Loucy (cell line): ENCODE measurements at regions not wholly inside any gene's neighbourhood (a gene's known extent, or its start where the extent isn't known, plus 50 kb on each side); places are given as distances from the start of the nearest gene placed in this dataset.

Source experiments
- H2AFZ ChIP-seq: fragments of 200-600 bp; sonication (generic); 2 replicates; pipeline ENCODE4 v1.6.0; 2016; ENCODE audit warnings: antibody characterized with exemption, mild to moderate bottlenecking, low read length, moderate library complexity
- H3F3A ChIP-seq: fragments of 200-600 bp; 2 replicates; pipeline ENCODE4 v1.6.0; 2016; ENCODE audit warnings: antibody characterized with exemption, low read depth, mild to moderate bottlenecking
- H3K27me3 ChIP-seq: fragments of 200-600 bp; sonication (generic); 2 replicates; pipeline ENCODE4 v1.6.1; 2014; ENCODE audit warnings: low read length, mild to moderate bottlenecking; ENCODE audit not compliant: insufficient read depth, poor library complexity, severe bottlenecking
- H3K36me3 ChIP-seq: fragments of 200-600 bp; sonication (generic); 2 replicates; pipeline ENCODE4 v1.6.1; 2016; ENCODE audit warnings: low read length; ENCODE audit not compliant: insufficient read depth
- H3K4me1 ChIP-seq: fragments of 200-600 bp; sonication (generic); 2 replicates; pipeline ENCODE4 v1.5.1; 2014; ENCODE audit warnings: low read length, mild to moderate bottlenecking; ENCODE audit not compliant: insufficient read depth, poor library complexity, severe bottlenecking
- H3K4me2 ChIP-seq: fragments of 200-600 bp; sonication (generic); 2 replicates; pipeline ENCODE4 v1.6.0; 2014; ENCODE audit warnings: antibody characterized with exemption, low read length, low read depth, mild to moderate bottlenecking; ENCODE audit not compliant: poor library complexity, severe bottlenecking
- H3K4me3 ChIP-seq: fragments of 200-600 bp; sonication (generic); 2 replicates; pipeline ENCODE4 v1.5.1; 2014; ENCODE audit warnings: low read length, mild to moderate bottlenecking, mixed read lengths; ENCODE audit not compliant: poor library complexity, severe bottlenecking
- H3K79me2 ChIP-seq: fragments of 200-600 bp; sonication (generic); 2 replicates; pipeline ENCODE4 v1.6.1; 2014; ENCODE audit warnings: low read length; ENCODE audit not compliant: insufficient read depth
- H3K9ac ChIP-seq: fragments of 200-600 bp; sonication (generic); 2 replicates; pipeline ENCODE4 v1.6.0; 2014; ENCODE audit warnings: mild to moderate bottlenecking, low read depth, low read length, moderate library complexity; ENCODE audit not compliant: poor library complexity, severe bottlenecking
- H3K9me2 ChIP-seq: fragments of 200-600 bp; sonication (generic); replicated peaks from 2 replicates; pipeline ENCODE4 v1.6.1; 2016; ENCODE audit warnings: low read depth, low read length, mixed read lengths
- H3K9me3 ChIP-seq: fragments of 200-600 bp; sonication (generic); 2 replicates; pipeline ENCODE4 v1.6.1; 2014; ENCODE audit warnings: mild to moderate bottlenecking, antibody characterized with exemption, low read length, low read depth; ENCODE audit not compliant: insufficient read depth
- H4K20me1 ChIP-seq: fragments of 200-600 bp; sonication (generic); 2 replicates; pipeline ENCODE4 v1.6.0; 2014; ENCODE audit warnings: antibody characterized with exemption, low read length, mild to moderate bottlenecking; ENCODE audit not compliant: insufficient read depth, poor library complexity, severe bottlenecking
- CTCF ChIP-seq: fragments of 200-600 bp; sonication (generic); conservative IDR thresholded peaks from 2 replicates; pipeline ENCODE4 v1.5.1; 2014; ENCODE audit warnings: mild to moderate bottlenecking, antibody characterized with exemption, low read length
- EZH2phosphoT487 ChIP-seq: fragments of 200-600 bp; IDR thresholded peaks from 2 replicates; pipeline ENCODE4 v1.6.1; 2018; ENCODE audit warnings: antibody characterized with exemption, mild to moderate bottlenecking, moderate library complexity, borderline replicate concordance

DNA sequence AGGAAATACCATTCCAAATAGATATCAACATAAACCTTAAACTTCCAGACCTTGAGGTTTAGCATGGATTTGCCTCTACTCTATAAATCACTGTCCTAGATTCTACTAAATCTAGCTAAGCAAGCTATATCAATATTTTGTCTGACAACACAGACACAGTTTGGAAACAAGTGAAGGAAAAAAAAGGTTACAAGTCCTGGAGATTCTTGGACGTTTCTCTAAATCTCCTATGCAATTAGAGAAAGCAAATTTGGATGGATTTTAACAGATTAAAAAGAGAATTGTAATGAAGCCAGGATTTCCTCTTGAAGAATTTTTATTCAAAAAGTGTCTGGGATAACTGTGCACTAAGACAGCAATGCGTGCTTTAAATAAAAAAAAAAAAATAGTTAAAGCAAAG is 441.1 kb upstream of the DPH6 start:
- Histone ChIP-seq H3K9ac (no peak overlapping the region), H2AFZ (no peak overlapping the region), H4K20me1 (no peaks in the 10 kb centered on the region), H3K27me3 (no peaks in the 10 kb centered on the region), H3F3A (no peaks in the 10 kb centered on the region), H3K9me3 (no peaks in the 10 kb centered on the region), H3K9me2 (no peaks in the 10 kb centered on the region), H3K4me3 (no peak overlapping the region), H3K79me2 (no peaks in the 10 kb centered on the region), H3K36me3 (no peaks in the 10 kb centered on the region), H3K4me2 (no peak overlapping the region), H3K4me1 (no peaks in the 10 kb centered on the region)
- no peak for TF ChIP-seq EZH2phosphoT487
- no peak for TF ChIP-seq CTCF

DNA sequence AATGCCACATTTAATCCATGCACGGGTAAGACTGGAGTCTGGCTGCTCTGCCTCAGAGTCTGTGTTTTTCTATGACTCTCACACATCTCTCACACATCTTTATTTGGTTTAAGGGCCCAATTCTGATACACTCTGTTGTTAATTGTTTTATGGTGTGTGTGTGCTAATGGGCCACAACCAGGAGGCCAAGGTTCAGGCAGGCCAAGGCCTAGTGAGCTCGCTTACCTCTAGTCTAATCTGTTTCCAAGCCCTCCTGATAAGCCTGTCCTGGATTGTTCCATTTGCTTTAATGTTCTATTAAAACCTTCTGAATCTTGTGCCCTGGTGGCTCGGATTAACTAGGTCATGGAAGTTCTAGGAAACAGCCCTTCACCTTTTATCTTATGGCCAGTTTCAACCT is 445.4 kb upstream of the DPH6 start:
- Histone ChIP-seq H3K79me2 (no peaks in the 10 kb centered on the region), H3K4me2 (no peak overlapping the region), H3K9me2 (no peaks in the 10 kb centered on the region), H3K4me1 (no peaks in the 10 kb centered on the region), H4K20me1 (no peaks in the 10 kb centered on the region), H3K27me3 (no peaks in the 10 kb centered on the region), H2AFZ (no peak overlapping the region), H3K9ac (no peak overlapping the region), H3K4me3 (no peak overlapping the region), H3K9me3 (0 out of 2 replicates have a peak, but pooled peaks cover 3% of the 10 kb centered on the region), H3F3A (no peaks in the 10 kb centered on the region), H3K36me3 (no peaks in the 10 kb centered on the region)
- TF ChIP-seq CTCF: no peak
- TF ChIP-seq EZH2phosphoT487: no peak

GRCh38 chr15:35992791-35993190 is 446.8 kb upstream of the DPH6 start:
- Histone ChIP-seq H2AFZ (no peak overlapping the region), H4K20me1 (no peaks in the 10 kb centered on the region), H3K79me2 (no peaks in the 10 kb centered on the region), H3K4me2 (no peak overlapping the region), H3K27me3 (no peaks in the 10 kb centered on the region), H3K9ac (no peak overlapping the region), H3K9me2 (no peaks in the 10 kb centered on the region), H3K4me1 (no peaks in the 10 kb centered on the region), H3K36me3 (no peaks in the 10 kb centered on the region), H3K9me3 (0 out of 2 replicates have a peak, but pooled peaks cover 3% of the 10 kb centered on the region), H3F3A (no peaks in the 10 kb centered on the region), H3K4me3 (no peak overlapping the region)
- TF ChIP-seq EZH2phosphoT487: no peak
- TF ChIP-seq CTCF: no peak
